Right cardiac atrium (tissue), 5 donors: ENCODE measurements at regions not wholly inside any gene's neighbourhood (a gene's known extent, or its start where the extent isn't known, plus 50 kb on each side); places are given as distances from the start of the nearest gene placed in this dataset.
"Not testable (repeated sequence)": the region's sequence is repeated elsewhere in the genome, so short reads cannot be mapped to it uniquely, and the experiment has no call there.

Source experiments
- ATAC-seq, 2 donors: fragments of 200-7000 bp; cut with Tn5 transposase; one replicate each; pipeline versions ENCODE4 v1.8.0 to v1.9.1; 2020; ENCODE audit warnings: moderate library complexity in 2 of 2, mild to moderate bottlenecking in 1 of 2
- DNase-seq, 3 donors: peaks; one replicate each; pipeline ENCODE4 v3.0.0-alpha.2; 2020
- H3K27ac ChIP-seq: one replicate; pipeline ENCODE4 v1.5.1; 2013; ENCODE audit warnings: mild to moderate bottlenecking, low read length, control low read depth, moderate library complexity
- H3K27me3 ChIP-seq: one replicate; pipeline ENCODE4 v1.6.1; 2013; ENCODE audit not compliant: control insufficient read depth, insufficient read depth
- H3K4me1 ChIP-seq: one replicate; pipeline ENCODE4 v1.6.1; 2013; ENCODE audit warnings: low read length; ENCODE audit not compliant: control insufficient read depth, insufficient read depth
- H3K4me3 ChIP-seq: one replicate; pipeline ENCODE4 v1.5.1; 2013; ENCODE audit warnings: low read length, control low read depth
- H3K9me3 ChIP-seq: one replicate; pipeline ENCODE4 v1.6.1; 2013; ENCODE audit warnings: low read length; ENCODE audit not compliant: control insufficient read depth
- WGBS: extraction: QIAGEN DNeasy Blood & Tissue Kit; methylation state at CpG from one replicate; pipeline ENCODE4 v1.1.7; 2013; 5-methylcytosine and 5-hydroxymethylcytosine counted together
- intact Hi-C, 4 donors: fragments of 100-400 bp; cut with DNase I; formaldehyde crosslinking; loops; one replicate each; pipeline versions ENCODE4 v1.11.0 to v1.14.0; 2022 to 2023
- donor health status: healthy with polysubstance abuse.
- donor health status: DM: no; HTN: yes; CAD: no.
- donor health status: DM: no; HTN: no; CAD: no.
- donor health status: DM: no; HTN: yes; CAD: no; lungs with severe emphysema.
- donor health status: DM: yes; HTN: yes; CAD: no.

DNA sequence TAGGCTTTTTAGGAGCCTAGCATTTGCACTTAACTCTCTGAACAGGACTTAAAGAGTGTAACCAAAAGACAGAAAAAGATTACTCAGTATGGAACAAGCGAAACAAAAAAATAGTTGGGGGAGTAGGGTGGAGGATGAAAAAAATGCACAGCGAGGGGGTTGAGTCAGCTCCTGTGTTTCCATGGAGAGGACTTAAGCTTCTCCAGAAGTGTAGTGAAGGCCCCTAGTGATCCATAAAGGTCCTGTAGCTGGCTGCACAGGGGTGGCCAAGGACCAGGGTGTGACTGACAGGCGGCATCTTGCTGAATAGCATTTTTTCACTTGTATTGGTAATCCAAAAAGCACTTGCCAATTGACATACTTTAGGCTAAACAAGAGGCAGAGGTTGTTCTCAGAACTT lies 533.9 kb downstream of the RFPL4B start:
- H3K9me3 ChIP-seq = no peaks in the 10 kb centered on the region
- H3K27ac ChIP-seq = no peak overlapping the region
- DNase-seq = no peak
- intact Hi-C loops = no loop called here
- H3K4me1 ChIP-seq = peaks cover 2% of the 10 kb centered on the region
- no peak for ATAC-seq
- no peak overlapping the region for H3K4me3 ChIP-seq
- no peaks in the 10 kb centered on the region for H3K27me3 ChIP-seq
- 82% methylated on average over 3 of the region's 3 CpGs for WGBS

DNA sequence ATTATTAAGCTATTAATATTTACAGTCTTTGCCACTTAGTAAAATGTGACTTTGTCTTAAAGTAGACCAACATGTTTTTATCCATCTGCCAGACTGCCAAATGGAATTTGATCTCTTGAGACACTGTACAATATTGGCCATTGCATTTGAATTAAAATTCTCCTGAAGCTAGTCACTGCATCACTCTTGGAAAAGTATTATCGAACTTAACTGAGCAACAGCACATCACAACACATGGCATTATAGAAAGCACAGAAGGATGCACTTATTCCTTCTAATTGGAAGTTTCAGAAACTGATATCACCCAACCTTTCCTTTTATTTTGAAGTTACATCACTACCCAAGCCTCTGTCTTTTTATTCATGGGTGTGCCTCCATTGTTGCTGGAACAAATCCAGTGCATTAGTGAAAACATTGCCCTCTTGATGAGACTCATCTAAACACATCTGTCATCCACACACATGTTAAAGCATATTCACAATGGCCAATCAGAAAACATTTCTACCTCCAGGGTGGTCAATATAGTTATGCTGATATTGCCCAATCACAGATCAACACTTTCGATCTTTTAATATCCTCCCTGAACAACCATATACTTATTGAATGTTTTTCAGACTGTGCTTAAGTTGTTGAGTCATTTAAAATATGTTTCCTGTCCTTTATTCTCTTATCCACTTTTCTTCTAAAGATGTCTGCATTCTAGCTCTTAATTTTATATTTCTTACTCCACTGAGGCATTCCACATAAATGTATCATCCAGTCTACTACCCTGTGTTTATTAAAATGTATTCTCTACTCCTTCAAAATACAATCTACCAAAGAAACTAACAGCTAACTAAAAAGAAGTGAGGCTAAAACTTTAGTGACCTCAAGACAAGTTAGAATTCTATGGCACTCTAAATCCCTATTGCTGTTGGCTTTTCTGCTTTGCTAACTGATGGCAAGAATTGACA lies 535.0 kb downstream of the RFPL4B start:
- Histone ChIP-seq H3K4me1 (peaks cover 1% of the 10 kb centered on the region), H3K4me3 (no peak overlapping the region), H3K9me3 (no peaks in the 10 kb centered on the region), H3K27me3 (no peaks in the 10 kb centered on the region), H3K27ac (no peak overlapping the region)
- no peak for ATAC-seq
- DNase-seq = no peak
- WGBS = 80% methylated on average over 2 of the region's 2 CpGs
- intact Hi-C loops = no loop called here

DNA sequence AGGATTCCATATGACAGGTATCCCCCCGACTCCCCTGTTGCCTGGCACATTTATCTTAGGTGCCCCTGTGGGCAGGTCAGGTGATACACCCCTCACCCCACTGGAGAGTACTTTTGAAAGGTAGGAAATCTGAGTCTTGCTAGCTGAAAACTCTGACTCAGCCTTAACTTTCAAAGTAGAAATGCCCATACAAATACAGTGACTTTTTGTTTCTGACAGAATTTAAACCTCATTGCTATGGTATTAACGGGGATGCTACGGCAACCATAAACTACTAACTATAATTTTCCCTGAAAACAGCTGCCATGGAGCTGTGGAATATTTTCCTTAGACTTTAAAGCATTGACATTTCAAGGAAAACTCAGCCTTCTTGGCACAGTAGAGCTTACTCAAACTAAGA lies 536.0 kb downstream of the RFPL4B start:
- no peak overlapping the region for H3K27ac ChIP-seq
- H3K4me3 ChIP-seq = no peak overlapping the region
- no peaks in the 10 kb centered on the region for H3K27me3 ChIP-seq
- WGBS = 82% methylated on average over 3 of the region's 3 CpGs
- intact Hi-C loops = no loop called here
- DNase-seq (no peak), ATAC-seq (no peak)
- H3K4me1 ChIP-seq = no peaks in the 10 kb centered on the region
- H3K9me3 ChIP-seq = no peaks in the 10 kb centered on the region

DNA sequence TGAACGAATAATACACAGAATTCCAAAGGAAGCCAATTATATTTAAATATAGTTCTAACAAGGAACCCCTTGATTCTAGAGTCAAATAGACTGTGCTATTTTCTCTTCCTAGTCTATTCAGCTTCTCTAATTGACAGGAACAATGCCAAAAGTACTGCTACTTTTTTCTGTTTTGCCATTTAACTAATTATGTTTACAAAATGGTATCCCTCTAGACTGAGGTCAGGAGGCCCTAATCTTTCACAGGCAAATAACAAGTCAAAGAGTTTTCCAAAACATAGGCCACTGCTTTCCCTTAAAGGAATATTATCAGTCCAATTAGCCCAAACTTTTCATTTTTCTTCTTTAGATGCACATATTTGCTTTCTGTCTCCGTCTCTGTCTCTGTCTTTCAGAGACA lies 539.3 kb downstream of the RFPL4B start:
- no peaks in the 10 kb centered on the region for H3K4me1 ChIP-seq
- H3K4me3 ChIP-seq = no peak overlapping the region
- H3K27ac ChIP-seq = no peak overlapping the region
- H3K27me3 ChIP-seq = no peaks in the 10 kb centered on the region
- WGBS = 71% methylated on average over 2 of the region's 2 CpGs
- no peaks in the 10 kb centered on the region for H3K9me3 ChIP-seq
- intact Hi-C loops = no loop called here
- no peak for DNase-seq
- ATAC-seq = no peak

DNA sequence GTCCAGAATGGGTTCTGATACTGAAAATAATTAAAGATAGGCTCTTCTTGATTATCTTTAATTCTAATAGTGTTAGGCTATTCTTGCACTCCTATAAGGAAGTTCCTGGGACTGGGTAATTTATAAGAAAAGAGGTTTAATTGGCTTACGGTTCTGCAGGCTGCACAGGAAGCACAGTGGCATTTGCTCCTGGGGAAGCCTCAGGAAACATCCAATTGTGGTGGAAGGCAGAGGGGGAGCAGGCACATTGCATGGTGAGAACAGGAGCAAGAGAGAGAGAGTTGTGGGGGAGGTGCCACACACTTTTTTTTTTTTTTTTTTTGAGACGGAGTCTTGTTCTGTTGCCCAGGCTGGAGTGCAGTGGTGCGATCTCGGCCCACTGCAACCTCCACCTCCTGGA lies 540.3 kb downstream of the RFPL4B start:
- H3K27ac ChIP-seq, ATAC-seq, H3K9me3 ChIP-seq, intact Hi-C loops, DNase-seq, H3K4me1 ChIP-seq, H3K4me3 ChIP-seq, H3K27me3 ChIP-seq: not testable (repeated sequence)
- WGBS = 92% methylated on average over 4 of the region's 4 CpGs

DNA sequence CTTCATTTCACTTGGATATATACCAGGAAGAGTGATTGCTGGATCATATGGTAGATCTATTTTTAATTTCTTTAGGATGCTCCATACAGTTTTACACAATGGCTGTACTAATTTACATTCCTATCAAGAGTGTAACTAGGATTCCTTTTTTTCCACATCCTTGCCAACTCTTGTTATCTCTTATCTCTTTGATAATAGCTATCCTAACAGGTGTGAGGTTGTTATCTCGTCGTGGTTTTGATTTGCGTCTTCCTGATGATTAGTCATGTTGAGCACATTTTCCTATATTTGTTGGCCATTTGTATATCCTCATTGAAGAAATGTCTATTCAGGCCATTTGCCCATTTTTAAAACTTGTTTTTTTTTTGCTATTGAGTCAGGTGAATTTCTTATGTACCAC lies 552.4 kb downstream of the RFPL4B start:
- intact Hi-C loops = no loop called here

DNA sequence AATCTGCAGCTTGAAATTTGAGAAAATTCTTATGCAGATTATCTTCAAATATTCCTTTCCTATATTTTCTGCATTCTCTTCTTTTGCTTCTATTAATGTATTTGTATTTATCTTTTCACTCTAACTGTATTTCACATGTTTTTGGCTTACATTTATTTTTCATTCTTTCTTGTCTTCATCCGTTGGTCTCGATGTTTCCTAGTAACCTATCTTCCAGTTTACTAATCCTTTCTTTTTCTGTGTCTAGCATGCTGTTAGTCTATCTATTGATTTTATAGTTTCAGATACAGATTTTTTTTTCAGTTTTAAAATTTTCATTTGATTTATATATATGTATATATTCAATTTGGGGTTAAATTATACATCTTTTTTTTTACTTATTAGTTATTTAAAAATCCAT lies 556.2 kb downstream of the RFPL4B start:
- intact Hi-C loops = no loop called here
- Histone ChIP-seq H3K4me3 (no peak overlapping the region), H3K27ac (no peak overlapping the region), H3K9me3 (no peaks in the 10 kb centered on the region), H3K27me3 (no peaks in the 10 kb centered on the region), H3K4me1 (no peaks in the 10 kb centered on the region)
- 96% methylated on average over 2 of the region's 2 CpGs for WGBS
- ATAC-seq = no peak
- no peak for DNase-seq

More for the DNA sequence above, 552.4 kb downstream of the RFPL4B start:
- Histone ChIP-seq H3K27me3 (no peaks in the 10 kb centered on the region), H3K9me3 (no peaks in the 10 kb centered on the region), H3K4me1 (no peaks in the 10 kb centered on the region), H3K27ac (no peak overlapping the region), H3K4me3 (no peak overlapping the region)
- ATAC-seq (no peak), DNase-seq (no peak)
- 39% methylated on average over 3 of the region's 3 CpGs for WGBS

DNA sequence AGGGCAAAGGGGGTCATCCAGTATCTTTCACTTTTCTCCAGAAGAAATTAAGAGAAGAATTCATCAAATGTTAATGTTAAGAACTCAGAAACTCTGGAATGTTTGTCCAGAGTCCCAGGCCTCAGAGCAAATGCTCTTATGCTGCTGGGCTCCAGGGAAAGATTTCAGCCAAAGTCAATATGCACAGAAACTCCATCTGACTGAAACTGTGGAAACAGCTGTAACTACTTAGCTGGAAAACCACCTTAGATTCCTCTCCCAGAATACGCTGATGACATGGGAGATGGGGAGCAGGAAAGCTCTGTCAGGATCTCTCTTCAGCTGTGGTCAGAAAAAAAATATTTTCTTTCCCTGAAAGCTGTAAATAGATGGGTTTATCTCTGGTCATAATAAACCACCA lies 559.6 kb downstream of the RFPL4B start:
- no peak overlapping the region for H3K4me3 ChIP-seq
- DNase-seq = peak in 1 of 3 donors; percentile 43
- peak; percentile 75 to 90 for ATAC-seq
- 52% methylated on average over 1 of the region's 1 CpG for WGBS
- intact Hi-C loops = no loop called here
- no peaks in the 10 kb centered on the region for H3K27me3 ChIP-seq
- H3K4me1 ChIP-seq = no peaks in the 10 kb centered on the region
- H3K9me3 ChIP-seq = no peaks in the 10 kb centered on the region
- no peak overlapping the region for H3K27ac ChIP-seq

DNA sequence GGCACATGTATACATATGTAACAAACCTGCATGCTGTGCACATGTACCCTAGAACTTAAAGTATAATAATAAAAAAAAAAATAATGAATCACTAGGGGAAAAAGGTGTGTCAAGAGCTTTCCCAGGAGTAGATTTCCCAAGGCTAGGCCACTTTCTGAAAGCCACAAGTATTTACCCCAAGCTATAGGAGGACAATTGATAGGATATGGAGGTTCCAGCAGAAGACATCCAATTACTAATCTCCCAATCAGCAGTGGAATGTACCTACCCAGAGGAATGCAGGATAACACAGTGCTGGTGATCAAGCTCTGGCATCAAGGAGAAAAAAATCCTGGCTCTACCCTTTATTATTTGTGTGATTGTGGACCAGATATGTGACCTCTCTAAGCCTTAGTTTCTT lies 562.7 kb downstream of the RFPL4B start:
- no peak for ATAC-seq

DNA sequence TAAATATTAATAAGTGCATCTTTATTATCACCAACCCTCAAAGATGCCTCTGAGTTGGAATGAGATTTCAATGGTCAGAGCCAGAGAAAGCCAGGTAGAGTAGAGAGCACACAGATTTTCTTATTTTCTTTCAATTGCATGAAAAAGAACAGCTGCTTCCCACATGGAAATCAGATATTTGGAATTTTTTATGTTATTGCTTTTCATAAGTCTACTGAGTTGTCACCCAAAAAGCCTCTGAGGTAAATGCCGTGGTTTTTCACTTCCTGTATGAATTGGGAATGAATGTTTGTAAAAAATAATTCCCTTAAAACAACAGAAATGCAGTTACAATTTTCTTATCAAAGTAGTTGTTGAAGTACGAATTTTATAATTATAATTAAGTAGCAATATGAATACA lies 563.1 kb downstream of the RFPL4B start:
- H3K9me3 ChIP-seq = no peaks in the 10 kb centered on the region
- WGBS = 27% methylated on average over 2 of the region's 2 CpGs
- DNase-seq (no peak), ATAC-seq (no peak)
- no peaks in the 10 kb centered on the region for H3K4me1 ChIP-seq
- intact Hi-C loops = no loop called here
- H3K27me3 ChIP-seq = no peaks in the 10 kb centered on the region
- H3K4me3 ChIP-seq = no peak overlapping the region
- no peak overlapping the region for H3K27ac ChIP-seq

More for the DNA sequence above, 562.7 kb downstream of the RFPL4B start:
- Histone ChIP-seq H3K4me3 (no peak overlapping the region), H3K9me3 (no peaks in the 10 kb centered on the region), H3K4me1 (no peaks in the 10 kb centered on the region), H3K27ac (no peak overlapping the region), H3K27me3 (no peaks in the 10 kb centered on the region)
- intact Hi-C loops = no loop called here
- DNase-seq = no peak

DNA sequence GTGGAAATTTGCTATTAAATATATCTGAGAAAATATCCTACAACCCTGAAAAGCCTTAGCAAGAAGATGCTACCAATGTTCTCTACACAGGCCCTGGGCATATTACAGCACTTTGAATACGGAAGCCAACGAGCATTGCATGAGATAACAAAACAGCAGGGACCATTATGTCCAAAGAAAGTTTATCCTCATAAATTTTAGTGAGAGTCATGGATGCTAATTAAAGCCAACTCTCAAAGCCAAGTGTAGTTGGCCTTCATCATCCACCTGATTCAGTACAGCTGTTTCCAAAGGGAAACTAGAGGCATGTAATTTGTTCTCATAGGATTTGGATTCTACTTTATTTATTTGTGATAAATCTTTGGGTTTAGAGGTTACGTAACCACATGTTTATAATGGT lies 564.8 kb downstream of the RFPL4B start:
- peak; percentile 36 to 82 for ATAC-seq
- H3K4me1 ChIP-seq = no peaks in the 10 kb centered on the region
- peak in 1 of 3 donors; percentile 18 for DNase-seq
- WGBS = 48% methylated on average over 3 of the region's 3 CpGs
- H3K27me3 ChIP-seq = no peaks in the 10 kb centered on the region
- no peak overlapping the region for H3K4me3 ChIP-seq
- H3K9me3 ChIP-seq = no peaks in the 10 kb centered on the region
- intact Hi-C loops = no loop called here
- H3K27ac ChIP-seq = no peak overlapping the region
